MM.1S (cell line): ENCODE measurements at regions not wholly inside any gene's neighbourhood (a gene's known extent, or its start where the extent isn't known, plus 50 kb on each side); places are given as distances from the start of the nearest gene placed in this dataset.

ENCODE experiments used
- DNase-seq: peaks from one replicate; pipeline ENCODE4 v3.0.0-alpha.2; 2015
- H2AFZ ChIP-seq: fragments of 300-600 bp; sonication (generic); 2 replicates; pipeline ENCODE4 v1.6.0; 2016; ENCODE audit warnings: antibody characterized with exemption, low read length
- H3F3A ChIP-seq: fragments of 300-600 bp; sonication (generic); 2 replicates; pipeline ENCODE4 v1.6.1; 2016; ENCODE audit warnings: mild to moderate bottlenecking, antibody characterized with exemption, low read length, moderate library complexity, mixed read lengths; ENCODE audit not compliant: insufficient read depth
- H3K27ac ChIP-seq: fragments of 300-600 bp; sonication (generic); 2 replicates; pipeline ENCODE4 v1.5.1; 2016; ENCODE audit warnings: mild to moderate bottlenecking, low read length
- H3K27me3 ChIP-seq: fragments of 300-600 bp; sonication (generic); replicated peaks from 2 replicates; pipeline ENCODE4 v1.6.0; 2016; ENCODE audit warnings: low read length; ENCODE audit not compliant: insufficient read depth
- H3K36me3 ChIP-seq: fragments of 300-600 bp; sonication (generic); replicated peaks from 2 replicates; pipeline ENCODE4 v1.6.1; 2016; ENCODE audit warnings: mild to moderate bottlenecking, low read length, mixed read lengths; ENCODE audit not compliant: insufficient read depth
- H3K4me1 ChIP-seq: fragments of 300-600 bp; sonication (generic); 2 replicates; pipeline ENCODE4 v1.6.1; 2016; ENCODE audit warnings: low read length, mixed read lengths
- H3K4me2 ChIP-seq: fragments of 300-600 bp; sonication (generic); 2 replicates; pipeline ENCODE4 v1.6.0; 2016; ENCODE audit warnings: low read depth, low read length
- H3K4me3 ChIP-seq: fragments of 300-600 bp; sonication (generic); 2 replicates; pipeline ENCODE4 v1.5.1; 2016; ENCODE audit warnings: low read length, mixed read lengths
- H3K79me2 ChIP-seq: fragments of 300-600 bp; sonication (generic); 2 replicates; pipeline ENCODE4 v1.6.1; 2016; ENCODE audit warnings: mixed run types, low read length, mixed read lengths
- H3K9ac ChIP-seq: fragments of 300-600 bp; sonication (generic); 2 replicates; pipeline ENCODE4 v1.6.1; 2016; ENCODE audit warnings: low read length, mixed read lengths
- H3K9me2 ChIP-seq: fragments of 300-600 bp; sonication (generic); replicated peaks from 2 replicates; pipeline ENCODE4 v1.6.1; 2016; ENCODE audit warnings: mild to moderate bottlenecking, low read length, mixed read lengths; ENCODE audit not compliant: insufficient read depth
- H3K9me3 ChIP-seq: fragments of 300-600 bp; sonication (generic); replicated peaks from 2 replicates; pipeline ENCODE4 v1.6.1; 2016; ENCODE audit warnings: mild to moderate bottlenecking, low read length, mixed read lengths; ENCODE audit not compliant: insufficient read depth
- H4K20me1 ChIP-seq: fragments of 300-600 bp; sonication (generic); 2 replicates; pipeline ENCODE4 v1.6.1; 2016; ENCODE audit warnings: mild to moderate bottlenecking, low read length, moderate library complexity, mixed read lengths; ENCODE audit not compliant: insufficient read depth
- CTCF ChIP-seq: fragments of 300-600 bp; sonication (generic); IDR thresholded peaks from 2 replicates; pipeline ENCODE4 v1.5.1; 2016; ENCODE audit warnings: antibody characterized with exemption, low read length, mixed read lengths
- EZH2 ChIP-seq: fragments of 300-600 bp; sonication (generic); optimal IDR thresholded peaks from 2 replicates; pipeline ENCODE3; 2017; ENCODE audit warnings: low read depth, mild to moderate bottlenecking, antibody characterized with exemption, low read length, mixed read lengths
- EZH2phosphoT487 ChIP-seq: fragments of 300-600 bp; sonication (generic); IDR thresholded peaks from 2 replicates; pipeline ENCODE4 v1.6.1; 2018; ENCODE audit warnings: antibody characterized with exemption, low read length

- Histone ChIP-seq H3K9me2 (no peaks in the 10 kb centered on the region), H3K36me3 (no peaks in the 10 kb centered on the region), H3K4me3 (no peak overlapping the region), H3K4me2 (no peak overlapping the region), H3K27ac (no peak overlapping the region), H3K9ac (no peak overlapping the region), H3K4me1 (no peaks in the 10 kb centered on the region), H3F3A (no peaks in the 10 kb centered on the region), H4K20me1 (no peaks in the 10 kb centered on the region), H2AFZ (no peak overlapping the region), H3K79me2 (no peaks in the 10 kb centered on the region), H3K27me3 (no peaks in the 10 kb centered on the region; the same call in 1 of the 2 replicates), H3K9me3 (no peaks in the 10 kb centered on the region)
- TF ChIP-seq CTCF (no peak), EZH2 (no peak), EZH2phosphoT487 (no peak)
- no peak for DNase-seq
Observed at GRCh38 chr16:5472552-5472951, 375.0 kb upstream of the EEF2KMT start.

GRCh38 chr16:5468488-5468887 is 370.9 kb upstream of the EEF2KMT start:
- H3K27me3 ChIP-seq: no peaks in the 10 kb centered on the region
- no peaks in the 10 kb centered on the region for H3F3A ChIP-seq
- H3K9me3 ChIP-seq: no peaks in the 10 kb centered on the region
- no peaks in the 10 kb centered on the region for H3K79me2 ChIP-seq
- no peak overlapping the region for H3K4me3 ChIP-seq
- no peak for TF ChIP-seq EZH2phosphoT487
- no peak for TF ChIP-seq EZH2
- no peak for TF ChIP-seq CTCF
- no peak for DNase-seq
- no peak overlapping the region for H3K27ac ChIP-seq
- H3K36me3 ChIP-seq: no peaks in the 10 kb centered on the region
- no peak overlapping the region for H3K9ac ChIP-seq
- no peak overlapping the region for H3K4me2 ChIP-seq
- no peak overlapping the region for H2AFZ ChIP-seq
- H3K9me2 ChIP-seq: no peaks in the 10 kb centered on the region
- H4K20me1 ChIP-seq: no peaks in the 10 kb centered on the region
- no peaks in the 10 kb centered on the region for H3K4me1 ChIP-seq

- H3K9me3 ChIP-seq: no peaks in the 10 kb centered on the region
Observed at GRCh38 chr16:5467552-5467951, 370.0 kb upstream of the EEF2KMT start.

More at GRCh38 chr16:5467552-5467951, 370.0 kb upstream of the EEF2KMT start:
- H4K20me1 ChIP-seq: no peaks in the 10 kb centered on the region
- H3F3A ChIP-seq: no peaks in the 10 kb centered on the region
- no peaks in the 10 kb centered on the region for H3K79me2 ChIP-seq
- TF ChIP-seq EZH2phosphoT487 (no peak), EZH2 (no peak), CTCF (no peak)
- H3K4me3 ChIP-seq: no peak overlapping the region
- no peaks in the 10 kb centered on the region for H3K27me3 ChIP-seq
- H2AFZ ChIP-seq: no peak overlapping the region
- H3K4me1 ChIP-seq: no peaks in the 10 kb centered on the region
- no peaks in the 10 kb centered on the region for H3K36me3 ChIP-seq
- no peak overlapping the region for H3K27ac ChIP-seq
- no peak overlapping the region for H3K4me2 ChIP-seq
- DNase-seq: no peak
- no peaks in the 10 kb centered on the region for H3K9me2 ChIP-seq
- no peak overlapping the region for H3K9ac ChIP-seq
